HEK293T (cell line): ENCODE measurements at regions not wholly inside any gene's neighbourhood (a gene's known extent, or its start where the extent isn't known, plus 50 kb on each side); places are given as distances from the start of the nearest gene placed in this dataset.

Experiments
- ELF4 ChIP-seq: fragments of 450-650 bp; IDR thresholded peaks from 2 replicates; pipeline ENCODE4 v1.6.1; 2017; ENCODE audit warnings: antibody characterized with exemption
- FOXK2 ChIP-seq: fragments of 450-650 bp; IDR thresholded peaks from 2 replicates; pipeline ENCODE4 v1.6.1; 2016; ENCODE audit warnings: mild to moderate bottlenecking
- HDGF ChIP-seq: fragments of 450-650 bp; IDR thresholded peaks from 2 replicates; pipeline ENCODE4 v1.6.1; 2017; ENCODE audit warnings: antibody characterized with exemption, borderline replicate concordance

GRCh38 chr4:163693776-163694175 is 199.3 kb downstream of the TMA16 start:
- TF ChIP-seq FOXK2 (no peak), ELF4 (no peak), HDGF (no peak)
